Osteocyte (in vitro differentiated cells): ENCODE measurements at regions not wholly inside any gene's neighbourhood (a gene's known extent, or its start where the extent isn't known, plus 50 kb on each side); places are given as distances from the start of the nearest gene placed in this dataset.

ENCODE experiments used
- DNase-seq: peaks from one replicate; pipeline ENCODE4 v3.0.0; 2021; ENCODE audit warnings: mixed read lengths; ENCODE audit not compliant: unreplicated experiment; ENCODE audit errors: extremely low spot score
- H3K27ac Mint-ChIP-seq: one replicate; pipeline ENCODE4 v1.8.0; 2021; ENCODE audit warnings: mild to moderate bottlenecking, mixed read lengths; ENCODE audit not compliant: unreplicated experiment
- H3K27me3 Mint-ChIP-seq: one replicate; pipeline ENCODE4 v1.8.0; 2021; ENCODE audit warnings: mixed read lengths; ENCODE audit not compliant: unreplicated experiment
- H3K36me3 Mint-ChIP-seq: one replicate; pipeline ENCODE4 v1.8.0; 2021; ENCODE audit warnings: mixed read lengths; ENCODE audit not compliant: unreplicated experiment
- H3K4me1 Mint-ChIP-seq: one replicate; pipeline ENCODE4 v1.8.0; 2021; ENCODE audit warnings: mixed read lengths; ENCODE audit not compliant: unreplicated experiment
- H3K4me3 Mint-ChIP-seq: one replicate; pipeline ENCODE4 v1.8.0; 2021; ENCODE audit warnings: mild to moderate bottlenecking, moderate library complexity, mixed read lengths; ENCODE audit not compliant: unreplicated experiment
- H3K9me3 Mint-ChIP-seq: one replicate; pipeline ENCODE4 v1.8.0; 2021; ENCODE audit warnings: mixed read lengths; ENCODE audit not compliant: unreplicated experiment
- CTCF ChIP-seq: fragments of 200-600 bp; sonication (generic); IDR thresholded peaks from 2 replicates; pipeline ENCODE4 v1.5.0; 2021; ENCODE audit warnings: antibody characterized with exemption, mild to moderate bottlenecking, moderate library complexity

GRCh38 chr22:49447837-49448236 is 379.8 kb downstream of the BRD1 start:
- H3K36me3 Mint-ChIP-seq, result no peaks in the 10 kb centered on the region
- no peak overlapping the region for H3K27ac Mint-ChIP-seq
- peaks cover 39% of the 10 kb centered on the region for H3K27me3 Mint-ChIP-seq
- DNase-seq, result no peak
- TF ChIP-seq CTCF, result no peak
- no peaks in the 10 kb centered on the region for H3K9me3 Mint-ChIP-seq
- H3K4me3 Mint-ChIP-seq, result no peak overlapping the region
- peaks cover 4% of the 10 kb centered on the region for H3K4me1 Mint-ChIP-seq

DNA sequence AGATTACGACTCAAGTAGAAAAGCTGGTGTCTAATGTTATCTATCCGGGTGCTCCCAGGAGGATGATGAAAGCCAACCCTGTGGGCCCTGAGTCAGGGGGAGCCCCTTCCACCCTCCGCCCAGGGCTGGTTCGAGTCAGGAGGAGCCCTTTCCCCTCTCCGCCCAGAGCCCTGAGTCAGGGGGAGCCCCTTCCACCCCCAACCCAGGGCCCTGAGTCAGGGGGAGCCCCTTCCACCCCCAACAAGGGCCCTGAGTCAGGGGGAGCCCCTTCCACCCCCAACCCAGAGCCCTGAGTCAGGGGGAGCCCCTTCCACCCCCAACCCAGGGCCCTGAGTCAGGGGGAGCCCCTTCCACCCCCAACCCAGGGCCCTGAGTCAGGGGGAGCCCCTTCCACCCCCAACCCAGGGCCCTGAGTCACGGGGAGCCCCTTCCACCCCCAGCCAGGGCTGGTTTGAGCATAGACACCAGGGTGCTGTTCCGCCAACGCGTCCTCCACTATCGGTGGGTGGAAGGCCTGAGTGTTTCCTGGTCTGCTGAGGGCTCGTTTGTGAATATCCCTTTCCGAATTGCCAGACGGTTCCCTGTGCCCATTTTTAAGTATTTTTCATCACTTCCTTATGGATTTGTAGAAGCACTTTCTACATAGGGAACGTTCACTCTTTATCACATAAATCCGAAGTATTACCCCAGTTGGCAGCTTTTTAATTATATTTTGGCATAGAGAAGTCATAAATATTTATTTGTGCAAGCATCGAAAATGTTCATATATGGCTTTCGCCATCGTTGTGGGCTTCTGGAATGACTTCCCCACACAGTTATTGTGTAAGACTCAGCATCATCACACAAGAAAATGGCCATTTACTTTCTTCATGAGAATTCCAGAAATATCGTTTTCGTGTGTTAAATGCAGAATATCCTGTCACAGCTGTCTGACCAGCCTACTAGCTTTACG is 380.6 kb downstream of the BRD1 start:
- no peak overlapping the region for H3K4me3 Mint-ChIP-seq
- peaks cover 39% of the 10 kb centered on the region for H3K27me3 Mint-ChIP-seq

GRCh38 chr22:49446145-49446758 is 381.4 kb downstream of the BRD1 start:
- H3K27me3 Mint-ChIP-seq, result peaks cover 39% of the 10 kb centered on the region

More for the DNA sequence above, 380.6 kb downstream of the BRD1 start:
- TF ChIP-seq CTCF, result no peak
- Mint-ChIP-seq H3K36me3 (no peaks in the 10 kb centered on the region), H3K9me3 (no peaks in the 10 kb centered on the region), H3K27ac (no peak overlapping the region), H3K4me1 (peaks cover 4% of the 10 kb centered on the region)
- DNase-seq, result no peak

GRCh38 chr22:49444781-49445180 is 382.9 kb downstream of the BRD1 start:
- Mint-ChIP-seq H3K36me3 (no peaks in the 10 kb centered on the region), H3K27me3 (peaks cover 28% of the 10 kb centered on the region), H3K9me3 (no peaks in the 10 kb centered on the region), H3K4me1 (no peaks in the 10 kb centered on the region), H3K27ac (no peak overlapping the region), H3K4me3 (no peak overlapping the region)
- no peak for DNase-seq
- TF ChIP-seq CTCF, result no peak

More at GRCh38 chr22:49446145-49446758, 381.4 kb downstream of the BRD1 start:
- H3K27ac Mint-ChIP-seq, result no peak overlapping the region
- no peak overlapping the region for H3K4me3 Mint-ChIP-seq
- TF ChIP-seq CTCF, result no peak
- no peaks in the 10 kb centered on the region for H3K9me3 Mint-ChIP-seq
- no peaks in the 10 kb centered on the region for H3K36me3 Mint-ChIP-seq
- no peak for DNase-seq
- H3K4me1 Mint-ChIP-seq, result peaks cover 4% of the 10 kb centered on the region

DNA sequence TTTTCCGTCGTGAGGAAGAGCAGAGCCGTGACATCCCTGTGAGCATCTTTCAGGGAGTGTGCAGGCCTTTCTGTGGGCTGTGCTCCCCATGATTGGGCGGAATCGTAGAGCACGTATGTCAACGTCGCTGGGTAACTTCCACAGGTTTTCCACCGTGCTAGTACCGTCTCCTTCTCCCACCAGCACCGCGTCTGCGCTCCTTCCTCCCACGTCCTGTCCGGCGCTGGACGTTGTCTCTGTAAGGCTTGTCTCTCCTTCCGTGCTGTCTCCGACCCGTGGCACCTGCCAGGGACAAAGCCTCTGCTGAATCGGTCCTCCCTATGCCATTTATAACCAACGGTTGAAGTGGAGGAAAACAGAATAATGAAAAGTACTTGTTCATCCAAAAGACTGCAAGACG is 386.7 kb downstream of the BRD1 start:
- no peak for TF ChIP-seq CTCF
- peaks cover 8% of the 10 kb centered on the region for H3K9me3 Mint-ChIP-seq
- DNase-seq, result no peak
- H3K4me3 Mint-ChIP-seq, result no peak overlapping the region
- peaks cover 13% of the 10 kb centered on the region for H3K27me3 Mint-ChIP-seq
- H3K4me1 Mint-ChIP-seq, result no peaks in the 10 kb centered on the region
- no peaks in the 10 kb centered on the region for H3K36me3 Mint-ChIP-seq
- no peak overlapping the region for H3K27ac Mint-ChIP-seq
